ENCODE measurements at regions not wholly inside any gene's neighbourhood (a gene's known extent, or its start where the extent isn't known, plus 50 kb on each side); places are given as distances from the start of the nearest gene placed in this dataset.
"Not testable (repeated sequence)": the region's sequence is repeated elsewhere in the genome, so short reads cannot be mapped to it uniquely, and the experiment has no call there.

GRCh38 chr1:101185421-101185820, 51.4 kb upstream of the S1PR1 start:
- DNase-seq (ENCODE audit: low spot score) = no peak

GRCh38 chr1:101183388-101183699, 53.5 kb upstream of the S1PR1 start:
- DNase-seq (ENCODE audit: low spot score) = peak; percentile 82

DNA sequence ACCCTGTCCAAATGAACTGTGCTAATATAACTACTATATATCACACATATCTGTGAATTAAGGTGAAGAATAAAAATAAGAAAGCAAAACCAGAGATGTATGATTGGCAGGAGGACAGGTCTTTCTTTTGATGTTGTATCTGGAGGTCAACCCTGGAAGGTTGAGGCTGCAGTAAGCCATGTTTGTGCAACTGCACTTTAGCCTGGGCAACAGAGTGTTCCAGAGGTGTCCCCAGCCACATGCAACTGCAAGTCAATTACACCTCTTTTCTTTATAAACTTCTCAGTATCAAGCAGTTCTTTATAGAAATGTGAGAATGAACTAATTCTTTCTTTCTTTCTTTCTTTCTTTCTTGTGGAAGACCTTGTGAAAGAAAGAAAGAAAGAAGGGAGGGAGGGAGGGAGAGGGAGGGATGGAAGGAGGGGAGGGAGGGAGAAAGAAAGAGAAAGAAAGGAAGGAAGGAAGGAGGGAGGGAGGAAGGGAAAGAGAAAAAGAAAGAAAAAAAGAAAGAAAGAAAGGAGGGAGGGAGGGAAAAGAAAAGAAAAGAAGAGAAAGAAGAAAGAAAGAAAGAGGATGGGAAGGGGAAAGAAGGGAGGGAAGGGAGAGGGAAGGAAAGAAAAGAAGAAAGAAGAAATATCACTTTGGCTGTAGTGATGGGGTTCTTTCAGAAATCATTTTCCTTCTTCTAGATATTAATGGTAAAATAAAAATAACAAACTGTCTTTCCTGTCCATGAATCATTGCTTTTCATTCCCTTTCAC, 54.0 kb upstream of the S1PR1 start:
- DNase-seq (ENCODE audit: low spot score) = no peak

GRCh38 chr1:101181930-101182329, 54.9 kb upstream of the S1PR1 start:
- DNase-seq (ENCODE audit: low spot score) = no peak

- no peak for DNase-seq (ENCODE audit: low spot score)
These were observed 57.9 kb upstream of the S1PR1 start for GRCh38 chr1:101178688-101179491.

DNA sequence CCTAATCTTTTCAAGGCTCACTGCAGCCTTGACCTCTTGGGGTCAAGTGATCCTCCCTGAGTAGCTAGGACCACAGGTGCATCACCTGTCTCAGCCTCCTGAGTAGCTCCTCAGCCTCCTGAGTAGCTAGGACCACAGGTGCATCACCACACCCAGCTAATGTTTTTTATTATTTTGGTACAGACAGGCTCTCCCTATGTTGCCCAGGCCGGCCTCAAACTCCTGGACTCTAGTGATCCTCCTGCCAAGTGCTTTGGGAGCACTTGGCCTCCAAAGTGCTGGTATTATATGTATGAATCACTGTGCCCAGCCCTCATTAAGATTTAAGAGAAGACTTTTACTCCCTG, 58.5 kb upstream of the S1PR1 start:
- DNase-seq (ENCODE audit: low spot score) = no peak

DNA sequence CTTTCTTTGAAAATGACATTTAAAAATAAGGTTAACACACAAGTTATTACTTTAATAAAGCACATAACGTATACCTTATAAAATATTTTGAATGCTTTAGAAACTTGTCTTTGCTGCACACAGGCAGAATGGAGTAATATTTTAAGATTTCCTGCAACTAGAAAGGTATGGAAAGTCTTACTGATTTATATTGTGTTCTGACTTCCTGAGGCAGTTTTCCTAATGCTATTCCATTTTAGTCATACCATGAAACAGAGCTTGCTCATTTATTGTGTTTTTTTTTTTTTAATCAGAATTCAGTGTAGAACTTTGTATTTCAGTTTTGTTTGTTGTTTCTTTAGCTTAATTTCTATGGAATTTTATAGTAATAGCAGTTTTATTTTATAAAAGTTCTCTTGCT, 60.9 kb upstream of the S1PR1 start:
- DNase-seq (ENCODE audit: low spot score) = no peak

DNA sequence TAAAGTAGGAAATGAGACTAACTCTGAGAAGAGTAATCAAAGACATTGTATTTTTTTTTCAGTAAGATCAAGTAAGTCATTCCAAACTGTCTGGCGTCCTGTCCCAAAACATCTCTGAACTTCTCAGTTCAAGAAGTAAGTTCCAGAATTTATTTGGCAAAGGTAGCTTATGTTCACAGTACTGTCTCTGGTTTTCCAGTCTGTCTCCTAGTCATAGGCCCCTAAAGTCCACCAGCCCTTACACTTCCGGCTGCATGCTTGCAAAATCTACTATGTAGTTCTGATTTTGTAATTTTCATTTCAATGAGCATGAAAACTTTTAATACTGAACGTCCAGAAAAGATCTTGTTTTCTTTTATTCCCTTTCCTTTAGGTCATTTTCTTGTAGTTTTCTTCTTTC, 61.4 kb upstream of the S1PR1 start:
- no peak for DNase-seq (ENCODE audit: low spot score)

DNA sequence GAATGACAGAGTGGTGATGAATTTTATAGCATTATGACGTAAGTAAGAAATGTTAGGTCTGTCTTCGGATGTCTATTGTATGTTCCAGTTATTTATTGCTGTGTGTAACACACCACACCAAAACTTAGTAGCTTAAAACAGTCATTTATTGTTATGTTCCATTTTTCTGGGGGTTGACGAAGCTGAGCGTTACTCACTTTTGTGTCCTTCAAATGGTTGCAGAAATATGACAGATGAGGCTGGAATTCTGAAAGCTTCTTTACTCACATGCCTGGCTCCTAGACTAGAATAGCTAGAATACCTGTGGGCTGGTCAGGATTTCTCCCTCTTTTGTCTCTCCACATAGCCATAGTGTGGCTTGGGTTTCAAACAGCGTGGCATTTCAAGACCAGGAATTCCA, 62.1 kb upstream of the S1PR1 start:
- no peak for DNase-seq (ENCODE audit: low spot score)

GRCh38 chr1:101174298-101174697, 62.5 kb upstream of the S1PR1 start:
- DNase-seq (ENCODE audit: low spot score) = not testable (repeated sequence)

GRCh38 chr1:101170506-101171050, 66.2 kb upstream of the S1PR1 start:
- DNase-seq (ENCODE audit: low spot score) = no peak

DNA sequence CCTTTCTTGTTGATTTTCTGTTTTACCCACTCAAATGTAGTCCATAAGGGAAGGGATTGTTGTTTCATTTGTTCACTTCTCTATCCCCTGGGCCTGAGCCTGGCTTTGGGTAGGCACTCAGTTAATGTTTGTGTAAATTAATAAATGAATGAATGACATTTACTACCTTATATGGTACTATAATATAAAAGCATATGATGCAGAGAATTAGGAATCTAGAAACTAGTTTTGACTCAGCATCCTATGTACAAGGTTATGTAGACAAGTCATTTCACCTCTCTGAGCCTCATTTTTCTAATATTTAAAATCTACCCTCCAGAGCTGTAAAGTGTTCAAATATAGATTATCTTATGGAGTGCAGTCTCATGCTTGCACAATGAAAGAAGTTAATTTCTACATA, 68.9 kb upstream of the S1PR1 start:
- DNase-seq (ENCODE audit: low spot score) = no peak

GRCh38 chr1:101166583-101167120, 70.2 kb upstream of the S1PR1 start:
- DNase-seq (ENCODE audit: low spot score) = no peak

GRCh38 chr1:101165954-101166353, 70.9 kb upstream of the S1PR1 start:
- peak; percentile 51 for DNase-seq (ENCODE audit: low spot score)

GRCh38 chr1:101165532-101165931, 71.3 kb upstream of the S1PR1 start:
- no peak for DNase-seq (ENCODE audit: low spot score)

DNA sequence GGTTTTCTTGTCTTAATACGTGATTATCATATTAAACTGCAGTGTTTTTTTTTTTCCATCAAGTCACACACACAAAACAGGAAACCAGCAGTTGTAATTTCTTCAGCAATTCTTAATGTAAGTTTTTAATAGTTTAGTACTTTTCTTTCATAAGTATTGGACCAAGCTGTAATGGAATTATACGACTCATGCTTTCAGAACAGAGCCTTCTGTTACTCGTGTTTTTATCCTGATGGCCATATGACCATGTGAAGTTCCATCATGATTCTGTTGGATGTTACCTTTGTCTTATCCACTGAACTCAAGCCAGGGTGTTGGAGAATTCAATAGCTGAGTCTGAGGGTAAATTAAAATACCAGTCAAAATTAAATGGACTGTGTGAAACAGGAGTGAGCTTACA, 72.0 kb upstream of the S1PR1 start:
- DNase-seq (ENCODE audit: low spot score) = no peak

- no peak for DNase-seq (ENCODE audit: low spot score)
These were observed 73.8 kb upstream of the S1PR1 start for GRCh38 chr1:101162736-101163735.

GRCh38 chr1:101162300-101162699, 74.5 kb upstream of the S1PR1 start:
- no peak for DNase-seq (ENCODE audit: low spot score)

DNA sequence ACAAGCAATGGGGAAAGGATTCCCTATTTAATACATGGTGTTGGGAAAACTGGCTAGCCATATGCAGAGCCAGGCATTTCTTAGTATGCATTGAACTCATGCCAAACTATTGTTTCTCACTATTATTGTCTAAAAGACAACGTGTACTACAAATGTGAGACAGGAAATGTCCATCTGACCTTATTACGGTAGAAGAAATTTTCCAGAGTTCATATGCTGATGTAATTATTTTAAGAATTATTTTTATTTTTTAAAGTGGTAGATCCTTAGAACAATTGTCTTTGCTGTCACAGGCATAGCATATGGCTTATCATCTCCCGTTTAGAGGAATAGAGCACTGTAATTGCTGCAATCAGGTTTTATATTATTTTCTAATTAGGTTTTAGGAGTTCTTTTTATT, 75.2 kb upstream of the S1PR1 start:
- DNase-seq (ENCODE audit: low spot score) = no peak

DNA sequence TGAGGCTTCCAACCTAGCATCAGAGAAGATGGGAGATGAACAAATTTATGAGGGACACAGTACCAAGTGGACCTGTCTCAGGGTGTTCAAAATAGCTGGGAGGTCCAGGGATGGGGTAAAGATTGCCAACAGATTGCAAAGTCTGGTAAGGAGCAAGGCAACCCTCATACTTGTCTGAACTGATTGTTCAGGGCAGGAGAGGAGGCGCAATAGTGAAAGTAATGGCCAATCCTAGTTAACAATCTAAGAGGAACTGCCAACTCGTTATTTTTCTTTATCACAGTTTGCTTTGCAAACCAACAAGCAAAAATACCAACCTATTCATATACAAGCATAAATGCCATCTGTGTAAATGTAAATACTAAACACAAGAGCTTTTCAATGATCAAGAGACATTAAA, 78.4 kb upstream of the S1PR1 start:
- DNase-seq (ENCODE audit: low spot score) = no peak

DNA sequence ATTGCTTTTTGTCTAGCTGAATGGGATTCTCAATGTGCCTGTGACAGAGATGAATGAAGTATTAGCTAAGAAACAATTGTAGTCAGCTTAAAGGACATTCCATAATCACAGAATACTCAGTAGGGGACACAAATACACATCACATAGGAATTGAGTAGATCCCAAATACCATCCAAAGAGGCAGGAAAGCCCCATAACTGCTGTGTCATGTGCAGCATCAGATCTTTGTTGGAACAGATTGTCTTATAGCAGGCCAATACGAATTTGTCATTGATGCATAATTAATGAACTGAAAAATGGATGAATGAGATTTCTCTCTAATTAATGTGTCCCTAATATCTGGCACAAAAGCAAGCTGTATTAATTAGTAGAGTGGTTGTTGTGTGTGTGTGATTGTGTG, 82.3 kb upstream of the S1PR1 start:
- DNase-seq (ENCODE audit: low spot score) = no peak

DNA sequence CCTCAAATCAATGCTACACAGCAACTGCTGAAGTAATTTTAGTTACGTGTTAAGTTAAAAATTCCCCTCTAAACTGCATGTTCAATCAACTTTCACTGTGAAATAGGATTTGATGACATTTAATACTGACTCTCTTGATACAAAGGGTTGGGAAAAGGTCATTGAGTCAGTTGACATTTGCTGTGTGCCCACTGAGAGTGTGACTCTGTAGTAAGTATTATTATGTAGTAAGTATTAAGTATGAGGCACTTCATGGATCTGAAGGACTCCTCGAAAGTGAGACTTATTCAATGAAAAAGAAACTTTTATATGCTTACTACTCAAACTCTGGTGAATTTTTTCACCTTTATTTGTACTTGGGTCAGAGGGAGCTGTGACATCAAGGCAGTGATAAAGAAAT, 83.1 kb upstream of the S1PR1 start:
- DNase-seq (ENCODE audit: low spot score) = no peak
